ENCODE measurements at regions not wholly inside any gene's neighbourhood (a gene's known extent, or its start where the extent isn't known, plus 50 kb on each side); places are given as distances from the start of the nearest gene placed in this dataset.

- TF ChIP-seq CTCF (IDR thresholded peaks at IDR 0.05) (no peak), POLR2A (IDR thresholded peaks at IDR 0.05) (no peak)
Measured at GRCh38 chr12:114093520-114093919, 127.4 kb upstream of the RBM19 start.

Measured in lower leg skin (tissue), 3 donors.